ENCODE measurements at regions not wholly inside any gene's neighbourhood (a gene's known extent, or its start where the extent isn't known, plus 50 kb on each side); places are given as distances from the start of the nearest gene placed in this dataset.

GRCh38 chr18:25470062-25470461 is 118.1 kb upstream of the ZNF521 start:
- Histone ChIP-seq H3K27ac (no peak overlapping the region), H3K4me3 (no peak overlapping the region), H4K20me1 (ENCODE audit: insufficient read depth) (no peaks in the 10 kb centered on the region), H3K9me2 (ENCODE audit: insufficient read depth) (no peaks in the 10 kb centered on the region), H2AFZ (no peak overlapping the region), H3K27me3 (replicated peaks; ENCODE audit: insufficient read depth) (no peaks in the 10 kb centered on the region), H3K9me3 (ENCODE audit: low read depth) (no peaks in the 10 kb centered on the region), H3F3A (ENCODE audit: insufficient read depth) (no peaks in the 10 kb centered on the region), H3K36me3 (ENCODE audit: low read depth) (no peaks in the 10 kb centered on the region), H3K9ac (no peak overlapping the region), H3K4me2 (ENCODE audit: unreplicated experiment) (no peak overlapping the region), H3K4me1 (ENCODE audit: insufficient read depth) (peaks cover 17% of the 10 kb centered on the region), H3K79me2 (ENCODE audit: insufficient read depth) (no peaks in the 10 kb centered on the region)
- in situ Hi-C loops (cut with MboI), result no loop called here
- WGBS, 2 experiments (ENCODE audit: low coverage in 1 of 2, low lambda C conversion rate in 2 of 2, missing lambda C conversion rate in 2 of 2), result 71 to 75% methylated on average over 7 of the region's 7 CpGs
- DNase-seq, result no peak
- TF ChIP-seq EZH2phosphoT487 (IDR thresholded peaks at IDR 0.05; ENCODE audit: insufficient read depth, low read depth), result no peak
- TF ChIP-seq EZH2 (IDR thresholded peaks at IDR 0.05; ENCODE audit: insufficient read depth, poor library complexity, severe bottlenecking), result no peak

GRCh38 chr18:25469489-25469888 is 117.5 kb upstream of the ZNF521 start:
- Histone ChIP-seq H3K36me3 (ENCODE audit: low read depth) (no peaks in the 10 kb centered on the region), H3K27ac (no peak overlapping the region), H3K9me2 (ENCODE audit: insufficient read depth) (no peaks in the 10 kb centered on the region), H3F3A (ENCODE audit: insufficient read depth) (0 out of 2 replicates have a peak, but pooled peaks cover 4% of the 10 kb centered on the region), H3K27me3 (replicated peaks; ENCODE audit: insufficient read depth) (no peaks in the 10 kb centered on the region), H2AFZ (no peak overlapping the region), H3K4me3 (no peak overlapping the region), H4K20me1 (ENCODE audit: insufficient read depth) (no peaks in the 10 kb centered on the region), H3K4me2 (ENCODE audit: unreplicated experiment) (no peak overlapping the region), H3K9ac (no peak overlapping the region), H3K79me2 (ENCODE audit: insufficient read depth) (no peaks in the 10 kb centered on the region), H3K9me3 (ENCODE audit: low read depth) (no peaks in the 10 kb centered on the region), H3K4me1 (ENCODE audit: insufficient read depth) (peaks cover 21% of the 10 kb centered on the region)
- WGBS, 2 experiments (ENCODE audit: low coverage in 1 of 2, low lambda C conversion rate in 2 of 2, missing lambda C conversion rate in 2 of 2), result 85 to 89% methylated on average over 2 of the region's 2 CpGs
- TF ChIP-seq EZH2 (IDR thresholded peaks at IDR 0.05; ENCODE audit: insufficient read depth, poor library complexity, severe bottlenecking), result no peak
- TF ChIP-seq EZH2phosphoT487 (IDR thresholded peaks at IDR 0.05; ENCODE audit: insufficient read depth, low read depth), result no peak
- DNase-seq, result no peak
- in situ Hi-C loops (cut with MboI), result no loop called here

- peak; percentile 46 for DNase-seq
- H3F3A ChIP-seq (ENCODE audit: insufficient read depth), result 0 out of 2 replicates have a peak, but pooled peaks cover 7% of the 10 kb centered on the region
- peak overlapping the region; percentile 21; the same call in 1 of the 2 replicates for H3K4me3 ChIP-seq
- H3K9ac ChIP-seq, result no peak overlapping the region
- H4K20me1 ChIP-seq (ENCODE audit: insufficient read depth), result no peaks in the 10 kb centered on the region
- no peak for TF ChIP-seq EZH2 (IDR thresholded peaks at IDR 0.05; ENCODE audit: insufficient read depth, poor library complexity, severe bottlenecking)
- no peak for TF ChIP-seq EZH2phosphoT487 (IDR thresholded peaks at IDR 0.05; ENCODE audit: insufficient read depth, low read depth)
- WGBS, 2 experiments (ENCODE audit: low coverage in 1 of 2, low lambda C conversion rate in 2 of 2, missing lambda C conversion rate in 2 of 2), result 7 to 8% methylated on average over 6 of the region's 6 CpGs
- no peak overlapping the region for H3K27ac ChIP-seq
- no peaks in the 10 kb centered on the region for H3K36me3 ChIP-seq (ENCODE audit: low read depth)
- in situ Hi-C loops (cut with MboI), result no loop called here
- H2AFZ ChIP-seq, result 0 out of 2 replicates have a peak overlapping the region, but pooled peaks have one; percentile 26
- no peaks in the 10 kb centered on the region for H3K9me2 ChIP-seq (ENCODE audit: insufficient read depth)
- peak overlapping the region; percentile 54 for H3K4me2 ChIP-seq (ENCODE audit: unreplicated experiment)
- H3K27me3 ChIP-seq (replicated peaks; ENCODE audit: insufficient read depth), result no peaks in the 10 kb centered on the region
- no peaks in the 10 kb centered on the region for H3K79me2 ChIP-seq (ENCODE audit: insufficient read depth)
- H3K9me3 ChIP-seq (ENCODE audit: low read depth), result no peaks in the 10 kb centered on the region
- peaks cover 28% of the 10 kb centered on the region for H3K4me1 ChIP-seq (ENCODE audit: insufficient read depth)
Measured at GRCh38 chr18:25467226-25467987, 115.4 kb upstream of the ZNF521 start.

- in situ Hi-C loops (cut with MboI), result no loop called here
- H3K36me3 ChIP-seq (ENCODE audit: low read depth), result no peaks in the 10 kb centered on the region
- 0 out of 2 replicates have a peak, but pooled peaks cover 7% of the 10 kb centered on the region for H3F3A ChIP-seq (ENCODE audit: insufficient read depth)
- no peaks in the 10 kb centered on the region for H4K20me1 ChIP-seq (ENCODE audit: insufficient read depth)
- H2AFZ ChIP-seq, result no peak overlapping the region
- peaks cover 28% of the 10 kb centered on the region for H3K4me1 ChIP-seq (ENCODE audit: insufficient read depth)
- 93 to 94% methylated on average over 15 of the region's 15 CpGs for whole genome bisulfite sequencing, 2 experiments (ENCODE audit: low coverage in 1 of 2, low lambda C conversion rate in 2 of 2, missing lambda C conversion rate in 2 of 2)
- H3K9ac ChIP-seq, result no peak overlapping the region
- no peak overlapping the region for H3K4me2 ChIP-seq (ENCODE audit: unreplicated experiment)
- TF ChIP-seq EZH2phosphoT487 (IDR thresholded peaks at IDR 0.05; ENCODE audit: insufficient read depth, low read depth), result no peak
- TF ChIP-seq EZH2 (IDR thresholded peaks at IDR 0.05; ENCODE audit: insufficient read depth, poor library complexity, severe bottlenecking), result no peak
- no peak for DNase-seq
- no peak overlapping the region for H3K4me3 ChIP-seq
- H3K79me2 ChIP-seq (ENCODE audit: insufficient read depth), result no peaks in the 10 kb centered on the region
- H3K9me3 ChIP-seq (ENCODE audit: low read depth), result no peaks in the 10 kb centered on the region
- H3K27ac ChIP-seq, result no peak overlapping the region
- no peaks in the 10 kb centered on the region for H3K9me2 ChIP-seq (ENCODE audit: insufficient read depth)
- H3K27me3 ChIP-seq (replicated peaks; ENCODE audit: insufficient read depth), result no peaks in the 10 kb centered on the region
Measured at GRCh38 chr18:25465152-25465732, 113.3 kb upstream of the ZNF521 start.

All from GM23248 (cell line).